Peyer's patch (tissue), 4 donors: ENCODE measurements at regions not wholly inside any gene's neighbourhood (a gene's known extent, or its start where the extent isn't known, plus 50 kb on each side); places are given as distances from the start of the nearest gene placed in this dataset.

Experiments
- POLR2A ChIP-seq, 2 donors: fragments of 450-650 bp; IDR thresholded peaks; one replicate each; pipeline ENCODE4 v1.5.1; 2017; ENCODE audit warnings: antibody characterized with exemption in 2 of 2, mild to moderate bottlenecking in 2 of 2, moderate library complexity in 2 of 2
- TF ChIP-seq, protein P1 (sequence below), 6 experiments: fragments of 450-650 bp in 4 of 6; fragments of 200-600 bp in 2 of 6; sonication (generic) in 1 of 6; IDR thresholded peaks; one replicate each; pipeline ENCODE4 v1.5.1; 2017 to 2019; ENCODE audit warnings: antibody characterized with exemption in 6 of 6, mild to moderate bottlenecking in 3 of 6, moderate library complexity in 1 of 6

DNA sequence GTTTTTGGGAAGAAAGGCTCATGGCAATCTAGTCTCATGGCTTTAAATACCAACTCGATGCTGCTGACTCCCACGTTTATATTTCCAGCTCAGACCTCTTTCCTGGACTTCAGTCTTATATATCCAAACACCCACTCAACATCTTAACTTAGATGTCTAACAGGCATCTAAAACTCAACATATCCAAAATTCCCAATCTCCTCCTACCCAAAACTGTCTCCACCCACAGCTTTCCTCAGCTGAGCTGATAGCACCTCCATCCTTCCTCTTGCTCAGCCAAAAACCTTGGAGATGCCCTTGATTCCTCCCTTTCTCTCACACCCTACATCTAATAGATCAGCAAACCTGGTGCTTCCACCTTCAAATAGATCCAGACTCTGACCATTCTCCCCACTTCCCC is 202.5 kb downstream of the TLE3 start:
- TF ChIP-seq, protein P1, sequence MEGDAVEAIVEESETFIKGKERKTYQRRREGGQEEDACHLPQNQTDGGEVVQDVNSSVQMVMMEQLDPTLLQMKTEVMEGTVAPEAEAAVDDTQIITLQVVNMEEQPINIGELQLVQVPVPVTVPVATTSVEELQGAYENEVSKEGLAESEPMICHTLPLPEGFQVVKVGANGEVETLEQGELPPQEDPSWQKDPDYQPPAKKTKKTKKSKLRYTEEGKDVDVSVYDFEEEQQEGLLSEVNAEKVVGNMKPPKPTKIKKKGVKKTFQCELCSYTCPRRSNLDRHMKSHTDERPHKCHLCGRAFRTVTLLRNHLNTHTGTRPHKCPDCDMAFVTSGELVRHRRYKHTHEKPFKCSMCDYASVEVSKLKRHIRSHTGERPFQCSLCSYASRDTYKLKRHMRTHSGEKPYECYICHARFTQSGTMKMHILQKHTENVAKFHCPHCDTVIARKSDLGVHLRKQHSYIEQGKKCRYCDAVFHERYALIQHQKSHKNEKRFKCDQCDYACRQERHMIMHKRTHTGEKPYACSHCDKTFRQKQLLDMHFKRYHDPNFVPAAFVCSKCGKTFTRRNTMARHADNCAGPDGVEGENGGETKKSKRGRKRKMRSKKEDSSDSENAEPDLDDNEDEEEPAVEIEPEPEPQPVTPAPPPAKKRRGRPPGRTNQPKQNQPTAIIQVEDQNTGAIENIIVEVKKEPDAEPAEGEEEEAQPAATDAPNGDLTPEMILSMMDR (IDR thresholded peaks at IDR 0.05): no peak
- TF ChIP-seq POLR2A (IDR thresholded peaks at IDR 0.05): no peak
